Neuronal stem cell (in vitro differentiated cells): ENCODE measurements at regions not wholly inside any gene's neighbourhood (a gene's known extent, or its start where the extent isn't known, plus 50 kb on each side); places are given as distances from the start of the nearest gene placed in this dataset.

ENCODE experiments used
- DNase-seq: peaks from one replicate; pipeline ENCODE4 v3.0.0-alpha.2; 2013; ENCODE audit warnings: low spot score
- H2AFZ ChIP-seq: one replicate; pipeline ENCODE4 v1.6.1; 2013; ENCODE audit warnings: mild to moderate bottlenecking, low read length, inconsistent platforms
- H2AK5ac ChIP-seq: 2 replicates; pipeline ENCODE4 v1.6.1; 2013; ENCODE audit warnings: low read depth, mild to moderate bottlenecking, inconsistent platforms, low read length, moderate library complexity, mixed read lengths
- H2BK120ac ChIP-seq: 2 replicates; pipeline ENCODE4 v1.6.1; 2013; ENCODE audit warnings: low read depth, mild to moderate bottlenecking, inconsistent platforms, low read length, moderate library complexity, mixed read lengths
- H2BK12ac ChIP-seq: one replicate; pipeline ENCODE4 v1.6.1; 2013; ENCODE audit warnings: low read length, inconsistent platforms
- H2BK15ac ChIP-seq: 2 replicates; pipeline ENCODE4 v1.6.1; 2013; ENCODE audit warnings: mild to moderate bottlenecking, low read length, inconsistent platforms, mixed read lengths
- H2BK5ac ChIP-seq: one replicate; pipeline ENCODE4 v1.6.1; 2013; ENCODE audit warnings: inconsistent platforms, mild to moderate bottlenecking, low read length, moderate library complexity
- H3K14ac ChIP-seq: one replicate; pipeline ENCODE4 v1.6.1; 2013; ENCODE audit warnings: low read length, inconsistent platforms
- H3K18ac ChIP-seq: 2 replicates; pipeline ENCODE4 v1.6.1; 2013; ENCODE audit warnings: low read length, inconsistent platforms
- H3K23ac ChIP-seq: 2 replicates; pipeline ENCODE4 v1.6.1; 2013; ENCODE audit warnings: low read depth, mild to moderate bottlenecking, mixed read lengths, low read length, inconsistent platforms; ENCODE audit not compliant: poor library complexity
- H3K27ac ChIP-seq: replicated peaks from 3 replicates; pipeline ENCODE4 v1.5.1; 2013; ENCODE audit warnings: low read length, inconsistent platforms
- H3K27me3 ChIP-seq, 3 experiments: 2 replicates each; pipeline ENCODE4 v1.6.1; 2013; ENCODE audit warnings: low read length in 3 of 3, mild to moderate bottlenecking in 2 of 3, inconsistent platforms in 1 of 3, low read depth in 1 of 3, mixed read lengths in 1 of 3, moderate library complexity in 1 of 3; ENCODE audit not compliant: control insufficient read depth in 3 of 3, insufficient read depth in 3 of 3
- H3K36me3 ChIP-seq, 2 donors: replicated peaks in 1 of 2; 2 replicates each; pipeline ENCODE4 v1.6.1; 2013; ENCODE audit warnings: low read length in 2 of 2; ENCODE audit not compliant: control insufficient read depth in 2 of 2, insufficient read depth in 2 of 2
- H3K4ac ChIP-seq: 2 replicates; pipeline ENCODE4 v1.6.1; 2013; ENCODE audit warnings: inconsistent platforms, mild to moderate bottlenecking, low read length, moderate library complexity
- H3K4me1 ChIP-seq, 2 donors: 1 replicate in 1 of 2; 2 replicates in 1 of 2; pipeline ENCODE4 v1.6.1; 2013; ENCODE audit warnings: low read length in 2 of 2, low read depth in 1 of 2; ENCODE audit not compliant: control insufficient read depth in 2 of 2, insufficient read depth in 1 of 2
- H3K4me2 ChIP-seq: one replicate; pipeline ENCODE4 v1.6.1; 2013; ENCODE audit warnings: mild to moderate bottlenecking, low read length, inconsistent platforms; ENCODE audit not compliant: insufficient read depth, poor library complexity, severe bottlenecking
- H3K4me3 ChIP-seq, 2 donors: 2 replicates each; pipeline ENCODE4 v1.5.1; 2013; ENCODE audit warnings: low read length in 2 of 2, mild to moderate bottlenecking in 2 of 2, inconsistent platforms in 1 of 2, moderate library complexity in 1 of 2
- H3K79me1 ChIP-seq: one replicate; pipeline ENCODE4 v1.6.1; 2013; ENCODE audit warnings: low read depth, mild to moderate bottlenecking, inconsistent platforms, low read length, moderate library complexity
- H3K9ac ChIP-seq: one replicate; pipeline ENCODE4 v1.6.1; 2013; ENCODE audit warnings: mild to moderate bottlenecking, low read depth, low read length, inconsistent platforms; ENCODE audit not compliant: poor library complexity
- H3K9me3 ChIP-seq, 2 donors: replicated peaks in 1 of 2; 2 replicates each; pipeline versions ENCODE3 to v1.6.1; 2013; ENCODE audit warnings: low read length in 2 of 2, mild to moderate bottlenecking in 2 of 2, inconsistent platforms in 1 of 2, low read depth in 1 of 2, mixed read lengths in 1 of 2, moderate library complexity in 1 of 2; ENCODE audit not compliant: control insufficient read depth in 2 of 2, insufficient read depth in 1 of 2
- H4K8ac ChIP-seq: one replicate; pipeline ENCODE4 v1.6.1; 2013; ENCODE audit warnings: low read depth, mild to moderate bottlenecking, inconsistent platforms, low read length, moderate library complexity
- H4K91ac ChIP-seq: one replicate; pipeline ENCODE4 v1.6.1; 2013; ENCODE audit warnings: low read length, low read depth, mild to moderate bottlenecking, inconsistent platforms; ENCODE audit not compliant: poor library complexity
- WGBS, 2 donors: extraction: QIAGEN DNeasy Blood & Tissue Kit; methylation state at CpG; one replicate each; pipeline ENCODE4 v1.1.7; 2013; ENCODE audit warnings: missing lambda C conversion rate in 2 of 2, mixed read lengths in 1 of 2; ENCODE audit not compliant: insufficient read length in 2 of 2, insufficient replicate concordance in 1 of 2; ENCODE audit errors: extremely low coverage in 2 of 2; 5-methylcytosine and 5-hydroxymethylcytosine counted together

- no peak overlapping the region for H3K14ac ChIP-seq
- no peak overlapping the region for H3K9ac ChIP-seq
- H2BK15ac ChIP-seq, result no peak overlapping the region
- H3K79me1 ChIP-seq, result no peaks in the 10 kb centered on the region
- H2BK5ac ChIP-seq, result no peak overlapping the region
- no peaks in the 10 kb centered on the region for H3K36me3 ChIP-seq
- H2BK120ac ChIP-seq, result no peak overlapping the region
- no peak overlapping the region for H3K27ac ChIP-seq
- H2AFZ ChIP-seq, result no peak overlapping the region
- H3K18ac ChIP-seq, result no peak overlapping the region
- DNase-seq, result no peak
- no CpG with 5 or more reads among the region's 3 CpGs for WGBS, 2 donors
- H3K4me1 ChIP-seq, result no peaks in the 10 kb centered on the region
- H3K27me3 ChIP-seq, result no peaks in the 10 kb centered on the region
- no peak overlapping the region for H2AK5ac ChIP-seq
- no peak overlapping the region for H3K4ac ChIP-seq
- no peak overlapping the region for H2BK12ac ChIP-seq
- no peak overlapping the region for H4K91ac ChIP-seq
- no peaks in the 10 kb centered on the region for H3K9me3 ChIP-seq
- no peak overlapping the region for H3K4me3 ChIP-seq
- no peak overlapping the region for H3K23ac ChIP-seq
- no peak overlapping the region for H4K8ac ChIP-seq
- H3K4me2 ChIP-seq, result no peak overlapping the region
These were observed 315.3 kb downstream of the SNX13 start for GRCh38 chr7:17625043-17625442.

- H3K79me1 ChIP-seq, result no peaks in the 10 kb centered on the region
- no peak overlapping the region for H4K8ac ChIP-seq
- H2AK5ac ChIP-seq, result no peak overlapping the region
- H2AFZ ChIP-seq, result no peak overlapping the region
- no peak overlapping the region for H2BK120ac ChIP-seq
- no peak overlapping the region for H2BK5ac ChIP-seq
- no peaks in the 10 kb centered on the region for H3K4me1 ChIP-seq
- H4K91ac ChIP-seq, result no peak overlapping the region
- no peaks in the 10 kb centered on the region for H3K9me3 ChIP-seq
- no peak overlapping the region for H3K4me2 ChIP-seq
- no peaks in the 10 kb centered on the region for H3K27me3 ChIP-seq
- H3K23ac ChIP-seq, result no peak overlapping the region
- H3K18ac ChIP-seq, result no peak overlapping the region
- H3K27ac ChIP-seq, result no peak overlapping the region
- H2BK12ac ChIP-seq, result no peak overlapping the region
- H3K9ac ChIP-seq, result no peak overlapping the region
- no peak for DNase-seq
- H3K4ac ChIP-seq, result no peak overlapping the region
- no peak overlapping the region for H3K14ac ChIP-seq
- H3K4me3 ChIP-seq, result no peak overlapping the region
- no peaks in the 10 kb centered on the region for H3K36me3 ChIP-seq
- H2BK15ac ChIP-seq, result no peak overlapping the region
These were observed 314.1 kb downstream of the SNX13 start for GRCh38 chr7:17626235-17626634.

- no peak overlapping the region for H2BK120ac ChIP-seq
- no CpG with 5 or more reads among the region's 3 CpGs for WGBS, 2 donors
- H2BK12ac ChIP-seq, result no peak overlapping the region
- no peak overlapping the region for H3K14ac ChIP-seq
- no peak overlapping the region for H3K18ac ChIP-seq
- no peaks in the 10 kb centered on the region for H3K36me3 ChIP-seq
- DNase-seq, result no peak
- H2BK15ac ChIP-seq, result no peak overlapping the region
- no peaks in the 10 kb centered on the region for H3K4me1 ChIP-seq
- no peak overlapping the region for H4K8ac ChIP-seq
- no peaks in the 10 kb centered on the region for H3K79me1 ChIP-seq
- no peak overlapping the region for H3K4me3 ChIP-seq
- H3K4me2 ChIP-seq, result no peak overlapping the region
- no peak overlapping the region for H3K27ac ChIP-seq
- no peak overlapping the region for H3K23ac ChIP-seq
- H4K91ac ChIP-seq, result no peak overlapping the region
- H2AFZ ChIP-seq, result no peak overlapping the region
- no peak overlapping the region for H3K9ac ChIP-seq
- H3K4ac ChIP-seq, result no peak overlapping the region
- H3K9me3 ChIP-seq, result no peaks in the 10 kb centered on the region
- no peak overlapping the region for H2BK5ac ChIP-seq
- no peak overlapping the region for H2AK5ac ChIP-seq
- no peaks in the 10 kb centered on the region for H3K27me3 ChIP-seq
These were observed 309.2 kb downstream of the SNX13 start for GRCh38 chr7:17631061-17631460.

GRCh38 chr7:17632384-17632783 is 307.9 kb downstream of the SNX13 start:
- no peak overlapping the region for H3K27ac ChIP-seq
- H3K18ac ChIP-seq, result no peak overlapping the region
- WGBS, 2 donors, result no CpG with 5 or more reads among the region's 2 CpGs
- H3K4me1 ChIP-seq, result no peaks in the 10 kb centered on the region
- no peak overlapping the region for H2BK15ac ChIP-seq
- no peak overlapping the region for H2AFZ ChIP-seq
- no peak overlapping the region for H2BK120ac ChIP-seq
- H3K36me3 ChIP-seq, result no peaks in the 10 kb centered on the region
- H3K4me3 ChIP-seq, result no peak overlapping the region
- H3K9me3 ChIP-seq, result no peaks in the 10 kb centered on the region
- no peak overlapping the region for H3K9ac ChIP-seq
- no peak overlapping the region for H2AK5ac ChIP-seq
- DNase-seq, result no peak
- no peaks in the 10 kb centered on the region for H3K27me3 ChIP-seq
- no peak overlapping the region for H3K4ac ChIP-seq
- H2BK12ac ChIP-seq, result no peak overlapping the region
- no peak overlapping the region for H3K4me2 ChIP-seq
- H4K8ac ChIP-seq, result no peak overlapping the region
- no peak overlapping the region for H3K23ac ChIP-seq
- H4K91ac ChIP-seq, result no peak overlapping the region
- no peak overlapping the region for H2BK5ac ChIP-seq
- no peaks in the 10 kb centered on the region for H3K79me1 ChIP-seq
- no peak overlapping the region for H3K14ac ChIP-seq
